Mesenchymal stem cell (in vitro differentiated cells and primary cell): ENCODE measurements at regions not wholly inside any gene's neighbourhood (a gene's known extent, or its start where the extent isn't known, plus 50 kb on each side); places are given as distances from the start of the nearest gene placed in this dataset.
A peak's percentile ranks its signal among the peaks of the same experiment; 100 is the strongest.

Experiments used
- DNase-seq: peaks from one replicate; pipeline ENCODE4 v3.0.0-alpha.2; 2013
- H2AFZ ChIP-seq: one replicate; pipeline ENCODE4 v1.6.1; 2013; ENCODE audit warnings: low read depth, mild to moderate bottlenecking, control low read depth, inconsistent platforms, low read length, moderate library complexity
- H2AK5ac ChIP-seq: 2 replicates; pipeline ENCODE4 v1.6.1; 2013; ENCODE audit warnings: low read length, moderate library complexity, mild to moderate bottlenecking, inconsistent platforms; ENCODE audit not compliant: severe bottlenecking
- H2BK120ac ChIP-seq: one replicate; pipeline ENCODE4 v1.6.1; 2013; ENCODE audit warnings: low read depth, mild to moderate bottlenecking, inconsistent platforms, low read length, moderate library complexity
- H2BK12ac ChIP-seq, 2 experiments: one replicate each; pipeline ENCODE4 v1.6.1; 2013; ENCODE audit warnings: inconsistent platforms in 2 of 2, low read length in 2 of 2, mild to moderate bottlenecking in 2 of 2, moderate library complexity in 2 of 2, control low read depth in 1 of 2
- H2BK15ac ChIP-seq: one replicate; pipeline ENCODE4 v1.6.1; 2013; ENCODE audit warnings: mild to moderate bottlenecking, low read depth, inconsistent platforms; ENCODE audit not compliant: poor library complexity, severe bottlenecking
- H2BK5ac ChIP-seq: 2 replicates; pipeline ENCODE4 v1.6.1; 2013; ENCODE audit warnings: low read depth, mild to moderate bottlenecking, low read length, control low read depth, inconsistent platforms; ENCODE audit not compliant: poor library complexity, severe bottlenecking
- H3K14ac ChIP-seq, 2 experiments: one replicate each; pipeline ENCODE4 v1.6.1; 2013; ENCODE audit warnings: inconsistent platforms in 2 of 2, low read length in 2 of 2, control low read depth in 1 of 2, mild to moderate bottlenecking in 1 of 2, moderate library complexity in 1 of 2
- H3K18ac ChIP-seq, 2 experiments: one replicate each; pipeline ENCODE4 v1.6.1; 2013; ENCODE audit warnings: inconsistent platforms in 2 of 2, low read length in 2 of 2, control low read depth in 1 of 2, low read depth in 1 of 2, mild to moderate bottlenecking in 1 of 2
- H3K23ac ChIP-seq, 2 experiments: one replicate each; pipeline ENCODE4 v1.6.1; 2013; ENCODE audit warnings: inconsistent platforms in 2 of 2, low read length in 2 of 2, mild to moderate bottlenecking in 2 of 2, moderate library complexity in 2 of 2, control low read depth in 1 of 2
- H3K27ac ChIP-seq: 2 replicates; pipeline ENCODE4 v1.5.1; 2013; ENCODE audit warnings: mild to moderate bottlenecking, moderate library complexity, low read length, control low read depth, inconsistent platforms; ENCODE audit not compliant: poor library complexity, severe bottlenecking
- H3K27me3 ChIP-seq, 2 experiments: 2 replicates each; pipeline versions ENCODE4 v1.6.1 to v1.7.0; 2013; ENCODE audit warnings: low read length in 2 of 2, mild to moderate bottlenecking in 2 of 2, moderate library complexity in 2 of 2, control low read depth in 1 of 2, inconsistent platforms in 1 of 2; ENCODE audit not compliant: control insufficient read depth in 1 of 2, insufficient read depth in 1 of 2
- H3K36me3 ChIP-seq, 2 experiments: 2 replicates each; pipeline versions ENCODE4 v1.6.1 to v1.7.0; 2013; ENCODE audit warnings: low read length in 2 of 2, control low read depth in 1 of 2, inconsistent platforms in 1 of 2, low read depth in 1 of 2, mild to moderate bottlenecking in 1 of 2; ENCODE audit not compliant: insufficient read depth in 2 of 2, control insufficient read depth in 1 of 2
- H3K4ac ChIP-seq, 2 experiments: one replicate each; pipeline ENCODE4 v1.6.1; 2013; ENCODE audit warnings: inconsistent platforms in 2 of 2, low read length in 2 of 2, mild to moderate bottlenecking in 2 of 2, moderate library complexity in 2 of 2, control low read depth in 1 of 2, low read depth in 1 of 2
- H3K4me1 ChIP-seq: 2 replicates; pipeline ENCODE4 v1.6.1; 2013; ENCODE audit warnings: low read depth, low read length, control low read depth; ENCODE audit not compliant: control insufficient read depth, insufficient read depth
- H3K4me2 ChIP-seq: 2 replicates; pipeline ENCODE4 v1.6.1; 2013; ENCODE audit warnings: low read length, mild to moderate bottlenecking, inconsistent platforms; ENCODE audit not compliant: poor library complexity, severe bottlenecking
- H3K4me3 ChIP-seq, 2 experiments: 2 replicates each; pipeline versions ENCODE4 v1.5.1 to v1.7.0; 2013; ENCODE audit warnings: low read length in 2 of 2, mild to moderate bottlenecking in 2 of 2, control low read depth in 1 of 2, low read depth in 1 of 2; ENCODE audit not compliant: insufficient read depth in 1 of 2
- H3K79me1 ChIP-seq: replicated peaks from 2 replicates; pipeline ENCODE4 v1.6.1; 2013; ENCODE audit warnings: mild to moderate bottlenecking, control low read depth, low read length, inconsistent platforms; ENCODE audit not compliant: poor library complexity, severe bottlenecking
- H3K9ac ChIP-seq: 2 replicates; pipeline ENCODE4 v1.7.0; 2013; ENCODE audit warnings: mild to moderate bottlenecking, low read length, moderate library complexity
- H3K9me3 ChIP-seq: 2 replicates; pipeline ENCODE4 v1.7.0; 2013; ENCODE audit warnings: mild to moderate bottlenecking, low read length; ENCODE audit not compliant: control insufficient read depth
- H4K8ac ChIP-seq: one replicate; pipeline ENCODE4 v1.6.1; 2013; ENCODE audit warnings: inconsistent platforms, mild to moderate bottlenecking, low read length, moderate library complexity
- H4K91ac ChIP-seq: one replicate; pipeline ENCODE4 v1.6.1; 2013; ENCODE audit warnings: mild to moderate bottlenecking, low read length, inconsistent platforms
- WGBS: methylation state at CpG from one replicate; pipeline ENCODE4 v1.1.7; 2013; ENCODE audit warnings: mixed read lengths; 5-methylcytosine and 5-hydroxymethylcytosine counted together

DNA sequence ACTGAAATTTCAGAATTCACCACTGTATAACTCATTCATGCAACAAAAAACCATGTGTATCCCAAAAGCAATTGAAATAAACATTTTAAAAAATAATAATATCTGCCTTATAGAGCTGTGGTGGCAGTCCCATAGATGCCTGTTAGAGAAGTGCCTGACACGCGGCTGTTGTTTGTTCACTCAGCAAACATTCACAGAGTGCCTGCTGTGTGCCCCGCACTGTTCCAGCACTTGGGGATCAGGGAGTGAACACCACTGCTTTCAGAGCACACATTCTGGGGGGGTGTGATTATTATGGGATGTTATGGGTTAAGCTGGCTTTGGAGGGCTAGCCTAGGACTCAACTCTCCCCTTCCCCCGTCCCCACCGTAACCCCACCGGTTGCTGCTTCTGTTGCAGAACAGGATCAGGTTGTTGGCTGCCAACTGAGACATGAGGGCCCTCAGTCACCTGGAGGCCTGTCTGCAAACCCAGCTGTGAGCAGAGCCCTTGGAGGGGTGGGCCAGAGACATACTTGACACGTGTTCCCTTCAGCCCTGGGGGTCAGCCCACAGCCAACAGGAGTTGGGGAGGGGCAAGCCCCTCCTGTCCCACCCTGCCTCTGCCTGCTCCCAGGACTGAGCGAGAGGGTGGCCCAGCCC, 103.3 kb upstream of the CIBAR2 start:
- WGBS: 84% methylated on average over 8 of the region's 8 CpGs
- peak overlapping the region in 1 of 2 experiments; percentile 42 for H3K18ac ChIP-seq
- H2AK5ac ChIP-seq: no peak overlapping the region
- H3K23ac ChIP-seq: no peak overlapping the region
- H2BK15ac ChIP-seq: peak overlapping the region; percentile 8
- no peak overlapping the region for H3K9ac ChIP-seq
- H3K4ac ChIP-seq: no peak overlapping the region
- no peaks in the 10 kb centered on the region for H3K9me3 ChIP-seq
- no peak overlapping the region for H4K91ac ChIP-seq
- H3K4me1 ChIP-seq: peaks cover 56% of the 10 kb centered on the region
- no peak overlapping the region for H4K8ac ChIP-seq
- peaks cover 0 to 3% of the 10 kb centered on the region in 2 experiments for H3K36me3 ChIP-seq
- no peak for DNase-seq
- no peak overlapping the region for H2AFZ ChIP-seq
- no peak overlapping the region for H2BK120ac ChIP-seq
- no peaks in the 10 kb centered on the region for H3K27me3 ChIP-seq
- H2BK5ac ChIP-seq: no peak overlapping the region
- H3K4me3 ChIP-seq: no peak overlapping the region
- H3K14ac ChIP-seq: no peak overlapping the region
- H2BK12ac ChIP-seq: peak overlapping the region in 1 of 2 experiments; percentile 51
- H3K4me2 ChIP-seq: no peak overlapping the region
- peaks cover 29% of the 10 kb centered on the region for H3K79me1 ChIP-seq
- no peak overlapping the region for H3K27ac ChIP-seq

DNA sequence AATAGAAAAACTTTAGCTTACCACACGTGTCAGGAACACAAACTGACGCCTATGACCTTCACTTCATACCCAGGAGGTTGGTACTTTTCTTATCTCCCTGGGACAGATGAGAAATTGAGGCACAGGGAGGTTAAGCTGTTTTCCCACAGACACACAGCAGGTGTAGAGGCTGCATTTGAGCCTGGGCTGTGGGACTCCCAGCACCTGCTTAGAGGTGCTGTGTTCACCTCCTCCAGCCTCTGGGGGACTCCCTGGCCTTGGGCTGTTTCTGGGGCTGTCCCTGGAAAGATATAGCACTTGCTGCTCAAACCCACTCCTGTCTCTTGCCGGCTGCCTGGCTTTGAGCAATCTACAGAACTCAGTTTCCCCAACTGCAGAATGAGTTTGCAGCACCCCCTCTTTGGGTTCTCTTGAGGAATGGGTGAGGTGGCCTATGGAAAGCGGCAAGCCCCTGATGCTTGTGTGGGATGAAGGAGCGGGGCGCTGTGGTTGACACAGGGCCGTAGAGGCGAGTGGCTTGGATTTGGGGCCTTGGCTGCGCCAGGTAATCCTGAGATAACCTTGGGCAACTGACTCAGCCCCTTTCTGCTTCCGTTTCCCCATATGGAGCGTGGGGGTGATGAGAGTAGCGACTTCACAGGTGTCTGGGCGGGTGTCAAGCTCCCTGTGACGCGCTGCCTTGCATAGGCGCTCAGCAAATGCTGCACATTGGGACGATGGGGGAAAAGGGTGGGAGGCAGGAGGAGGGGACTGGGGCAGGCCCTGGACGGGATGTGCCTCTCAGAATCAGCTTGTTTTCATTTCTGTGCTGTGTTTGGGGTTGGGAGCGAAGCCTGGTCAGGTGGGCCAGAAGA, 104.5 kb upstream of the CIBAR2 start:
- no peak overlapping the region for H3K4me3 ChIP-seq
- H3K14ac ChIP-seq: no peak overlapping the region
- H3K4ac ChIP-seq: peak overlapping the region in 1 of 2 experiments; percentile 10
- H3K23ac ChIP-seq: no peak overlapping the region
- H3K27me3 ChIP-seq: no peaks in the 10 kb centered on the region
- no peak overlapping the region for H3K27ac ChIP-seq
- H4K91ac ChIP-seq: no peak overlapping the region
- no peak for DNase-seq
- no peak overlapping the region for H3K18ac ChIP-seq
- no peak overlapping the region for H3K4me2 ChIP-seq
- H2BK120ac ChIP-seq: no peak overlapping the region
- H3K9ac ChIP-seq: no peak overlapping the region
- peaks cover 29% of the 10 kb centered on the region for H3K79me1 ChIP-seq
- peaks cover 56% of the 10 kb centered on the region for H3K4me1 ChIP-seq
- H4K8ac ChIP-seq: no peak overlapping the region
- H3K9me3 ChIP-seq: no peaks in the 10 kb centered on the region
- no peak overlapping the region for H2AFZ ChIP-seq
- no peak overlapping the region for H2BK12ac ChIP-seq
- H2BK15ac ChIP-seq: no peak overlapping the region
- no peak overlapping the region for H2AK5ac ChIP-seq
- no peak overlapping the region for H2BK5ac ChIP-seq
- peaks cover 0 to 3% of the 10 kb centered on the region in 2 experiments for H3K36me3 ChIP-seq
- WGBS: 91% methylated on average over 18 of the region's 19 CpGs

DNA sequence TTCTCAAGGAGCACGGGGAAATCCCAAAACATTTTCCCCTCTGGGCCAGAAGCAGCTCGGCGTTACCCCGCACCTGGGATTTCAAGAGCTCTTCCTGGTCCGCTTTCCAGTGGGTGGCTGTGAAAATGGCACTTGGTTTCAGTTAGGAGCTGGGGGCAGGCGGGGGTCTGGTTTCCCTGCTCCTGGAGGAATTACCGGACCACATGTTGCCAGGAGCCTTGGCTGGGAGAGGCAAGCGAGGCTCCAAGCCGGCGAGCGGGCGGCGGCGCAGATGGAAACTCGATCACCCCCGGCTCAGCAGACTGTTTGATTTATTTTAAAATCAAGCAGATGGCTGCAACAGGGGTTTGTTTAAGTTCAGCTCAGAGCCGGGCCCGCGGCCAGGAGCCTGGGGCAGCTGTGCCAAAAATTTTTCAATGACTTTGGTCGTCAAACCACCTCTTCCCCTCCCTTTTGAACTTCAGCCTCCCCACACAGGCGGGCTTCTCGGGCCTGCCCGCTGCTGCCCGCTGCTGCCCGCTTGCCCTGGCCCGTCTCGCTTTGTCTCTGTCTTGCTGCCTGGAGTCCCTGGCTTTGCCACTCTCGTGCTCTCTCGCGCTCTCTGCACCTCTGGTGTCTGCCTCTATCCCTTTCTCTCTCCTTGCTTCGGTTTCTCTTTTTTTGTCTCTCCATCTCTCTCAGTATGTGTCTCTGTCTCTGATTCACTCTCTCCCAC, 108.0 kb upstream of the CIBAR2 start:
- H3K4me3 ChIP-seq: peak overlapping the region in 1 of 2 experiments; percentile 49
- peak overlapping the region; percentile 78 for H4K8ac ChIP-seq
- WGBS: 35% methylated on average over 31 of the region's 31 CpGs
- peak overlapping the region; percentile 65 for H2BK15ac ChIP-seq
- peak overlapping the region; percentile 46 for H2AK5ac ChIP-seq
- peak overlapping the region; percentile 44 for H3K4me2 ChIP-seq
- peaks cover 29% of the 10 kb centered on the region for H3K79me1 ChIP-seq
- peak overlapping the region in 1 of 2 experiments; percentile 73 for H3K14ac ChIP-seq
- no peak overlapping the region for H3K23ac ChIP-seq
- no peaks in the 10 kb centered on the region for H3K36me3 ChIP-seq
- H3K18ac ChIP-seq: peak overlapping the region; percentile 90 to 91
- no peaks in the 10 kb centered on the region for H3K9me3 ChIP-seq
- peak overlapping the region; percentile 89 for H4K91ac ChIP-seq
- H3K27me3 ChIP-seq: no peaks in the 10 kb centered on the region
- H3K4ac ChIP-seq: peak overlapping the region; percentile 27 to 85
- peak overlapping the region; percentile 79 for H2BK5ac ChIP-seq
- H3K27ac ChIP-seq: peak overlapping the region; percentile 91
- peaks cover 56% of the 10 kb centered on the region for H3K4me1 ChIP-seq
- H2BK120ac ChIP-seq: peak overlapping the region; percentile 54
- H2BK12ac ChIP-seq: peak overlapping the region; percentile 38 to 91
- no peak overlapping the region for H2AFZ ChIP-seq
- H3K9ac ChIP-seq: peak overlapping the region; percentile 73
- peak; percentile 79 for DNase-seq
